Memory B cell (primary cell): ENCODE measurements at regions not wholly inside any gene's neighbourhood (a gene's known extent, or its start where the extent isn't known, plus 50 kb on each side); places are given as distances from the start of the nearest gene placed in this dataset.
"Not testable (repeated sequence)": the region's sequence is repeated elsewhere in the genome, so short reads cannot be mapped to it uniquely, and the experiment has no call there.

Experiments
- ATAC-seq: fragments of 150-1000 bp; cut with Tn5 transposase; 2 replicates; pipeline ENCODE4 v1.10.0; 2021; ENCODE audit warnings: low read depth, mild to moderate bottlenecking, moderate library complexity
- DNase-seq, 2 donors: peaks; one replicate each; pipeline ENCODE4 v3.0.0; 2022; ENCODE audit warnings: low spot score in 2 of 2
- H3K27ac Mint-ChIP-seq: one replicate; pipeline ENCODE4 v1.8.0; 2022; ENCODE audit warnings: mild to moderate bottlenecking, moderate library complexity, mixed read lengths
- H3K27me3 Mint-ChIP-seq: one replicate; pipeline ENCODE4 v1.8.0; 2022; ENCODE audit warnings: mixed read lengths
- H3K36me3 Mint-ChIP-seq: one replicate; pipeline ENCODE4 v1.8.0; 2022; ENCODE audit warnings: mild to moderate bottlenecking, mixed read lengths
- H3K4me1 Mint-ChIP-seq: one replicate; pipeline ENCODE4 v1.8.0; 2022; ENCODE audit warnings: mixed read lengths
- H3K4me3 Mint-ChIP-seq: one replicate; pipeline ENCODE4 v1.8.0; 2022; ENCODE audit warnings: mild to moderate bottlenecking, moderate library complexity, mixed read lengths
- H3K9me3 Mint-ChIP-seq: one replicate; pipeline ENCODE4 v1.8.0; 2022; ENCODE audit warnings: mixed read lengths

- H3K27ac Mint-ChIP-seq, H3K9me3 Mint-ChIP-seq: not testable (repeated sequence)
Observed at GRCh38 chr1:222977294-222977693, 162.5 kb downstream of the DISP1 start.

DNA sequence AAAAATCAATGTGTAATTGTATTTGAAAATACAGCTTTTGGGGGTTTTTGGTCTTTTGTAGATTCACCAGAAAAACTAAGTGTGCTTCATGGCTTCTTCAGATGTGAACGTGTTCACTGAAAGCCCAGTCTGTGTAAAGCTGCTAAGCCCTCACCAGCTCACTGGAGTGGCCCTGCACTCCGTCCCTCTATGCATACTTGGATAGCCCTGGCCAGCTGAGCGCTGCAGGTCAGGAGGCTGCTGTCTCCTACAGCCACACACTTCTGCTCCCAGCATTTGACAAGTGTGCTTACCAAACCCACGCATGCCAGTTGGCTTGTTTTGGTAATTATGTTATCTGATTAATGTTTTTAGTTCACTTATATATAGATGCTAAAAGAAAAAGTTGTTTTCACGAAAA is 163.5 kb downstream of the TLR5 start:
- no peaks in the 10 kb centered on the region for H3K9me3 Mint-ChIP-seq
- H3K27ac Mint-ChIP-seq: no peak overlapping the region
- no peak overlapping the region for H3K4me3 Mint-ChIP-seq
- no peak for ATAC-seq
- peaks cover 6% of the 10 kb centered on the region for H3K36me3 Mint-ChIP-seq
- H3K27me3 Mint-ChIP-seq: no peaks in the 10 kb centered on the region
- no peaks in the 10 kb centered on the region for H3K4me1 Mint-ChIP-seq
- DNase-seq: no peak

More at GRCh38 chr1:222977294-222977693, 162.5 kb downstream of the DISP1 start:
- not testable (repeated sequence) for H3K36me3 Mint-ChIP-seq, H3K4me3 Mint-ChIP-seq, H3K4me1 Mint-ChIP-seq, ATAC-seq, H3K27me3 Mint-ChIP-seq, DNase-seq

DNA sequence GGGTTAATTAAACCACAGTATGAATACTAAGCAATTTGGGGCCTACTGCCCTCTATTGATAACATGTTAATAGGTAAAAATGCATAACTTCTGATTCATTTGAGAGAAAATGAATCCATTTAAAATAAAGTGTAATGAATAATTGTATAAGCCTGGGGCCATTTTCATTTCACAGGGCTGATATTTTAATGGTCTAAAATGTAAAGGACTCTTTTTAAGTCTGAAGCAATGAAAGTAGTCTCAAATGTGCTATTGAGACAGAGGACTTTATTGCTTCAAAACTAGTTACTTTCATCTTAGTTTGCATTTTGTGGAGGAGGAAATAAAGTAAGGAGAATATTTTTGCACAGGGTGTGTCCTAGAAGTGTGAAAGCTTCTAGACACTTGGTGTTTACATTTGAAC is 155.4 kb downstream of the TLR5 start:
- Mint-ChIP-seq H3K4me1 (peaks cover 8% of the 10 kb centered on the region), H3K27ac (no peak overlapping the region), H3K4me3 (no peak overlapping the region), H3K9me3 (no peaks in the 10 kb centered on the region), H3K27me3 (no peaks in the 10 kb centered on the region), H3K36me3 (peaks cover 12% of the 10 kb centered on the region)
- DNase-seq (no peak), ATAC-seq (no peak)

DNA sequence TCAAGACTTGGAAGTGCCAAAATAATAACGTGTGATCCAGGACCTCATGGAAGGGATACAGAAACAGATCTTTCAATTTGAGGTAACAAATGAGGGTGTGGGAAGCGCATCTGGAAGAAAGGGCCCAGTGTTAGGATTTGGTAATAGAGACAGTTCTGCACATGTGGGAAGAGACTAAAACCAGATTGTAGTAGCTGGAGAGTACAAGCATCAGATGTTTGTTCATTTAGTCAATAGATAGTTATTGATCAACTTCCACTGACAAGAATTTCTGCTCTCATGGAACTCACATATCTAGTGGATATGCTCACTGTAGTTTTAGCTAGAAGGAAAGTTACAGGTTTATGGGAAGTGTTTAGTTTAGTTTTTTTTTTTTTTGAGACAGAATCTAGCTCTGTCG is 153.6 kb downstream of the TLR5 start:
- Mint-ChIP-seq H3K36me3 (peaks cover 16% of the 10 kb centered on the region), H3K4me3 (no peak overlapping the region), H3K9me3 (no peaks in the 10 kb centered on the region), H3K27me3 (no peaks in the 10 kb centered on the region), H3K27ac (no peak overlapping the region), H3K4me1 (peaks cover 8% of the 10 kb centered on the region)
- no peak for DNase-seq
- no peak for ATAC-seq

- Mint-ChIP-seq H3K4me1 (peaks cover 8% of the 10 kb centered on the region), H3K4me3 (no peak overlapping the region), H3K36me3 (peaks cover 26% of the 10 kb centered on the region), H3K27me3 (no peaks in the 10 kb centered on the region), H3K27ac (no peak overlapping the region), H3K9me3 (no peaks in the 10 kb centered on the region)
- ATAC-seq (no peak), DNase-seq (no peak)
Observed at GRCh38 chr1:222991177-222991576, 151.9 kb downstream of the TLR5 start.

DNA sequence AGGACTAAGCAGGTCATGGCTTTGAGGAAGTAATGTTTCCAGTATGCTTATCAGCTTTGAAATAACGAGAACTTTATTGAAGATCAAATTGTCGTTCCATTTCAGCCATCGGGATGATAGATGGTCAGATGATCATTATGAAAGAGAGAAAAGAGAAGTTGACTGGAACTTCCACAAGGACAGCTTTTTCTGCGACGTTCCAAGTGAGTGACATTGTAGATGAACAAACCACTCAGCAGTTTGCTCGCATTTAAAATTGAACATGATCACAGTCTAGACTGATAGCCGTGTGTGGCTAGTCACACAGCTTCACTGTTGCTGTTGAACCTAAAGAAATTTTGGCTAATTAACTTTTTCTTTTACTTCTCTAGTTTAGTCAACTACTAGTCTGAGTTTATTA is 151.1 kb downstream of the TLR5 start:
- Mint-ChIP-seq H3K36me3 (peaks cover 27% of the 10 kb centered on the region), H3K9me3 (no peaks in the 10 kb centered on the region), H3K27me3 (no peaks in the 10 kb centered on the region), H3K4me1 (peaks cover 4% of the 10 kb centered on the region), H3K27ac (no peak overlapping the region), H3K4me3 (no peak overlapping the region)
- ATAC-seq (no peak), DNase-seq (no peak)

DNA sequence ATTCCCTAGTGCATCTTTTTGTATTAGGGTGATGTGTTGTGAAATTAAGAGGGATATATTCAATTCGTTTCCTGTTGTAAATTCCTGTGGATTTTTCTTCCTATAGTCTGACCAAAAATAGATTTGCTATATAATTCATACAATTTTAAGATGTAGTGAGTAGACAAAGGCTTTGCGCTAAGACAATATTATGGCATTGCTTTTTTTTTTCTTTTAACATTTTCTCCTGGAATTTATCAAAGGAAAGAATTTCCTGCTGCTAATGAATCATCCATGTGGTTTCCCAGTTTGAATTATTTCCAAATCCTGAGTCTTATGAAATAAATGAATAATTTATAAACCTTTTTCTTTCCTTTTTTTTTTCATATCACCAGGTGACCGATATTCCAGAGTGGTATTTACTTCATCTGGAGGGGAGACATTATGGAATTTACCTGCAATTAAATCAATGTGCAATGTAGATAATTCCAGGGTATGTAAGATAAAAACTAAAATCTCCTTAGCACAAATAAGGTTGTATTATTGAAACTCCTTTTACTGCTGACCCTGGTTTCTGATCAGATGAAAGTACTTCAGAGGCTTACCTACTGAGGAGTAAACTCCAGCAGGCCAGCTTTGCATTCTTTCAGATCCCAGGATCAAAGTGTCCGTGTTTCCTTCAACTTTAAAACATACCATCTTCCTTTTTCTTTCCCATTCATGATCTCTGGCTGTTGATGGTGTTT is 148.4 kb downstream of the TLR5 start:
- Mint-ChIP-seq H3K27me3 (no peaks in the 10 kb centered on the region), H3K9me3 (no peaks in the 10 kb centered on the region), H3K36me3 (peaks cover 29% of the 10 kb centered on the region), H3K4me1 (no peaks in the 10 kb centered on the region), H3K27ac (no peak overlapping the region), H3K4me3 (no peak overlapping the region)
- DNase-seq: no peak
- ATAC-seq: no peak

GRCh38 chr1:222995236-222995580 is 147.8 kb downstream of the TLR5 start:
- no peak for ATAC-seq
- H3K4me1 Mint-ChIP-seq: no peaks in the 10 kb centered on the region
- no peaks in the 10 kb centered on the region for H3K27me3 Mint-ChIP-seq
- no peak for DNase-seq
- no peak overlapping the region for H3K27ac Mint-ChIP-seq
- no peaks in the 10 kb centered on the region for H3K9me3 Mint-ChIP-seq
- H3K36me3 Mint-ChIP-seq: peaks cover 30% of the 10 kb centered on the region
- H3K4me3 Mint-ChIP-seq: no peak overlapping the region

DNA sequence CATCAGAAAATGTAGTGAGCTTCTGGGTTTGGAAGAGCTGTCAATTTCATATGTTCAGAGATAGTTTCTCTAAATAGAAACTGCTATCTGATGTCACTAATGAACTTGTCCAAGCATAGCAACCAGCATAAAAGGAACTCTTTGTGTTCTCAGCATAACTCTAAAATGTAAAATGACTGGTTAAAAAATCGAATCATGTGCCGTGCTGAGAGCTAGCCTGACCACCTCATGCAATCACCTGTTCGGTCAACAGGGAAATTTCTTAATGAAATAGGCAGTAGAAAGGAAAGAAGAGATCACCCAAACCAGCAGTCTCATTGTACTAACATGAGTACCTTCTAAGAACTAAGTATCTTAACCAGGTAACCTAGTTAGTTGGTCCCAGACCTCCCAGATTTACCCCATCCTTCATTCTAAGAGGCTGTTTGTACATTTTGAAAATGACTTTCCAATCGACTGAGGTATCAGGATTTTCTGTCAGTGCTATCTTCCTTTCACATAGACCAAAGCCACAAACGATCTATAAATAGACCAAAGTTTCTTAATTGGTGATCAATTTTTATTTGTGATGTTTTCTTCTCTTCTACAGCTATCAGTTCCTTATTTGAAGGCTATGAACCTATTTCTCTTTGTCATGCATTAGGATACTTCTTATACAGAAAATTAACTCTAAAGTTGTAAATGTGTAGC is 147.3 kb downstream of the TLR5 start:
- DNase-seq (no peak), ATAC-seq (no peak)
- Mint-ChIP-seq H3K4me1 (no peaks in the 10 kb centered on the region), H3K4me3 (no peak overlapping the region), H3K27me3 (no peaks in the 10 kb centered on the region), H3K27ac (no peak overlapping the region), H3K9me3 (no peaks in the 10 kb centered on the region), H3K36me3 (peaks cover 30% of the 10 kb centered on the region)

- DNase-seq (no peak), ATAC-seq (no peak)
- Mint-ChIP-seq H3K9me3 (no peaks in the 10 kb centered on the region), H3K4me3 (no peak overlapping the region), H3K27ac (no peak overlapping the region), H3K36me3 (peaks cover 30% of the 10 kb centered on the region), H3K4me1 (no peaks in the 10 kb centered on the region), H3K27me3 (no peaks in the 10 kb centered on the region)
Observed at GRCh38 chr1:222996310-222996975, 146.6 kb downstream of the TLR5 start.

DNA sequence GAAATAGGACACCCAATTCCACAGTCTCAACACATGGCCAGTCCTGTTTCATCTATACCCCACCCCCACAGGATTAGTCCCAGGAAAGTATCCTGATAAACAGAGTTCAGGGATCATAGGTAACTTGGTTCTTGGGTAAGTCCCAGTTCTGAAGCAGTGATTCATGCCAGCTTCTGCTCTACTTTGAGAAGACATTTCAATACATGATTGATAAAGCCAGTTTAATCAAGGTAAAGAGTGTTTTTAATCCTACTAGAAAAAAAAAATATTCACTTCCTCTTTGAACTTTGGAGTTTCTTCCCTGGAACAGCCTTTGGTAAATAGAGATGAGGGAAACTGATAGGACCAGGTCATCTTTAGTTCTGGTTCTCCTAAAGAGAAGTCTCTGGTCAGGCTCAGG is 142.4 kb downstream of the TLR5 start:
- no peak for DNase-seq
- ATAC-seq: no peak
- Mint-ChIP-seq H3K4me1 (no peaks in the 10 kb centered on the region), H3K36me3 (peaks cover 42% of the 10 kb centered on the region), H3K27me3 (no peaks in the 10 kb centered on the region), H3K4me3 (no peak overlapping the region), H3K9me3 (no peaks in the 10 kb centered on the region), H3K27ac (no peak overlapping the region)

DNA sequence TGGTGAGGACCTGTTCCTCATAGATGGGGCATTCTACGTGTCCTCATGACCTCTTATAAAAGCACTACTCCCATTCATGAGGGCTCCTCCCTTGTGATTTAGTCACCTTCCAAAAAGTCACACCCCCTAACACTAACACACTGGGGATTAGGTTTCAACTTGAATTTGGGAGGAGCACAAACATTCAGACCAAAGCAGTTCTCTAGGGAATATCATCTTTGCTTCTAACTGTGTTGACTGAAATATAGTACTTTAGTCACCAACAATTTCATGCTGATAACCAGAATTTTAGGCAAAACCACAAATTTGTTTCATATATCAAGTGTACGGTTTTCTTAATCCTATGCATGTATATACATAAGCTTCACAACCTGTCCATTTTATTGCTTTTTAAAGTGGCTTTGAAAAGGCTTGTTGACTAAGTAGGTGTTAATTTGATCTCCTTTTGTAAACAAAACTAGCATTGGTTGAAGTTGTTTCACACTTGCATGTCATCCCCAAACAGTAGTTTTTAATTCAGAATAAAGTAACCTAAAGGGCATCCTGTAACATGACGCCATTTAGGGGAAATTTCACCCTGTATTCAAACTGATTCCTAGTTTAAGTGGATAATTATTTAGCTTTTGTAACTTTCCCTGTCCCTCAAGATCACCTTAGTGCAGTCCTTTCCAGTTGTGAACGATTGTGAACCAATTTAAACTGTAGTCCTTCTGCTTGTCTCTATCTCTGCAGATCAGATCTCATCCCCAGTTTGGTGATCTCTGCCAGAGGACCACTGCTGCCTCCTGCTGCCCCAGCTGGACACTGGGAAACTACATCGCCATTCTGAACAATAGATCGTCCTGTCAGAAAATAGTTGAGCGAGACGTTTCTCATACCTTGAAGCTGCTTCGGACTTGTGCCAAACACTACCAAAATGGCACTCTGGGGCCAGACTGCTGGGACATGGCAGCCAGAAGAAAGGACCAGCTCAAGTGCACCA is 141.1 kb downstream of the TLR5 start:
- Mint-ChIP-seq H3K4me3 (no peak overlapping the region), H3K9me3 (no peaks in the 10 kb centered on the region), H3K27ac (no peak overlapping the region), H3K4me1 (no peaks in the 10 kb centered on the region), H3K36me3 (peaks cover 34% of the 10 kb centered on the region), H3K27me3 (no peaks in the 10 kb centered on the region)
- DNase-seq (no peak), ATAC-seq (no peak)

DNA sequence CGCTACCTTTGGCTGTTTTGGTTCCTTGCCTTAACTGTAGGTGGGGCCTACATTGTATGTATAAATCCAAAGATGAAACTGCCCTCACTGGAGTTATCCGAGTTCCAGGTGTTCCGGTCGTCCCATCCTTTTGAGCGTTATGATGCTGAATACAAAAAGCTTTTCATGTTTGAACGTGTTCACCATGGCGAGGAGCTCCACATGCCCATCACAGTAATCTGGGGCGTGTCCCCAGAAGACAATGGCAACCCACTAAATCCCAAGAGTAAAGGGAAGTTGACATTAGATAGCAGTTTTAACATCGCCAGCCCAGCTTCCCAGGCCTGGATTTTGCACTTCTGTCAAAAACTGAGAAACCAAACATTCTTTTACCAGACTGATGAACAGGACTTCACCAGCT is 139.5 kb downstream of the TLR5 start:
- ATAC-seq (no peak), DNase-seq (no peak)
- H3K9me3 Mint-ChIP-seq: no peaks in the 10 kb centered on the region
- no peaks in the 10 kb centered on the region for H3K27me3 Mint-ChIP-seq
- H3K4me1 Mint-ChIP-seq: no peaks in the 10 kb centered on the region
- peaks cover 33% of the 10 kb centered on the region for H3K36me3 Mint-ChIP-seq
- H3K27ac Mint-ChIP-seq: no peak overlapping the region
- no peak overlapping the region for H3K4me3 Mint-ChIP-seq

DNA sequence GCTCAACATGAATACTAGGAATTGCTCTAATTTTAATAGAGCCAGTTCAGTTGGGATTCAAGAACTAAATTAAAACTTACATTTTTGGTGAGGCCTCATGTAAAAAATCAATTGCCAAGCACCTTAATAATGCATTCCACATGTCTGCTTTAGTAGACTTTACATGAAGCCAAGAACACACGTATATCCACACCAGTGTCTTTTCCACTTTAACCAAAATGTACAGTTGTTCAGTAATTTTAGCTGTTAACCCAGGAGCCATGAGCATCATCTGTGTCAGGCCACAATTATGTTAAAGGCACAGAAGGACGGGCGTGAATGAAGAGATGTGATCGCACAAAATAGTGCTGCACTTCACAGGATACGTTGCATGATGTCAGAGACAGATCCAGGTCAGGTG is 136.7 kb downstream of the TLR5 start:
- Mint-ChIP-seq H3K36me3 (peaks cover 29% of the 10 kb centered on the region), H3K27ac (no peak overlapping the region), H3K27me3 (no peaks in the 10 kb centered on the region), H3K4me3 (no peak overlapping the region), H3K9me3 (no peaks in the 10 kb centered on the region), H3K4me1 (no peaks in the 10 kb centered on the region)
- ATAC-seq (no peak), DNase-seq (no peak)
